Osteoblast (primary cell): ENCODE measurements at regions not wholly inside any gene's neighbourhood (a gene's known extent, or its start where the extent isn't known, plus 50 kb on each side); places are given as distances from the start of the nearest gene placed in this dataset.

Experiments used
- DNase-seq: peaks from one replicate; pipeline ENCODE4 v3.0.0; 2011; ENCODE audit warnings: low spot score, mixed read lengths; ENCODE audit not compliant: insufficient read length; ENCODE audit errors: missing footprints
- H2AFZ ChIP-seq: 2 replicates; pipeline ENCODE4 v1.6.0; 2011; ENCODE audit warnings: mild to moderate bottlenecking, low read length
- H3K27ac ChIP-seq: 2 replicates; pipeline ENCODE4 v1.5.1; 2011; ENCODE audit warnings: mild to moderate bottlenecking, low read depth, low read length, moderate library complexity
- H3K27me3 ChIP-seq: 2 replicates; pipeline ENCODE4 v1.6.0; 2012; ENCODE audit warnings: mild to moderate bottlenecking, control low read depth, inconsistent platforms, low read length, moderate library complexity; ENCODE audit not compliant: insufficient read depth
- H3K36me3 ChIP-seq: 2 replicates; pipeline ENCODE4 v1.5.1; 2011; ENCODE audit warnings: mild to moderate bottlenecking, low read length, control low read depth, moderate library complexity; ENCODE audit not compliant: insufficient read depth
- H3K4me1 ChIP-seq: 2 replicates; pipeline ENCODE4 v1.5.1; 2011; ENCODE audit warnings: mild to moderate bottlenecking, low read length, control low read depth, moderate library complexity; ENCODE audit not compliant: insufficient read depth
- H3K4me2 ChIP-seq: 2 replicates; pipeline ENCODE4 v1.6.0; 2011; ENCODE audit warnings: mild to moderate bottlenecking, low read length; ENCODE audit not compliant: insufficient read depth
- H3K4me3 ChIP-seq: fragments of 200-600 bp; sonication (generic); 3 replicates; pipeline ENCODE4 v1.5.1; 2012; ENCODE audit warnings: mild to moderate bottlenecking, low read length, inconsistent platforms; ENCODE audit not compliant: insufficient read depth
- H3K79me2 ChIP-seq: 2 replicates; pipeline ENCODE4 v1.6.0; 2012; ENCODE audit warnings: mild to moderate bottlenecking, low read length, control low read depth, inconsistent platforms; ENCODE audit not compliant: insufficient read depth
- H3K9me3 ChIP-seq: 2 replicates; pipeline ENCODE4 v1.5.1; 2011; ENCODE audit warnings: low read depth, low read length, control low read depth
- H4K20me1 ChIP-seq: 2 replicates; pipeline ENCODE4 v1.6.0; 2012; ENCODE audit warnings: mild to moderate bottlenecking, low read length, control low read depth; ENCODE audit not compliant: insufficient read depth
- TF ChIP-seq, protein P1 (sequence below): IDR thresholded peaks from 2 replicates; pipeline ENCODE4 v1.5.1; 2011; ENCODE audit warnings: mild to moderate bottlenecking, low read depth, low read length, moderate library complexity; ENCODE audit errors: extremely low read depth

DNA sequence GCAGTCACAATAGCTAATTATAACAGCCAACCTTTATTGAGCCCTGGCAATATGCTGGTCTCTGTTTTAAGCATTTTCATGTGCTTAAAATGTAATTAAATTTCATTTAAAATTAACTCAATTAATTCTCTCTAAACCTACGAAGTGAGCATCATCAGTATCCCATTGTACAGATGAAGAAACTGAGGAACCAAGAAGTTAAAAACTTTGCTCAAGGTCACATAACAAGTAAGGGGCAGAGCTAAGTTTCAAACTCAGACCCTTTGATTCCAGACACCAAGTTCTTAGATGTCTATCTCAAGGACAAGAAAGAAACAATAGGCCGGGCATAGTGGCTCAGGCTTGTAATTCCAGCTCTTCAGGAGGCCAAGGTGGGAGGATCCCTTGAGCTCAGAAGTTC is 55.9 kb upstream of the NFKB1 start:
- Histone ChIP-seq H3K4me1 (no peaks in the 10 kb centered on the region), H3K79me2 (no peaks in the 10 kb centered on the region), H3K27ac (no peak overlapping the region), H3K27me3 (no peaks in the 10 kb centered on the region), H3K4me2 (no peak overlapping the region), H2AFZ (no peak overlapping the region), H3K36me3 (no peaks in the 10 kb centered on the region), H3K4me3 (no peak overlapping the region), H4K20me1 (no peaks in the 10 kb centered on the region), H3K9me3 (no peaks in the 10 kb centered on the region)
- TF ChIP-seq, protein P1, sequence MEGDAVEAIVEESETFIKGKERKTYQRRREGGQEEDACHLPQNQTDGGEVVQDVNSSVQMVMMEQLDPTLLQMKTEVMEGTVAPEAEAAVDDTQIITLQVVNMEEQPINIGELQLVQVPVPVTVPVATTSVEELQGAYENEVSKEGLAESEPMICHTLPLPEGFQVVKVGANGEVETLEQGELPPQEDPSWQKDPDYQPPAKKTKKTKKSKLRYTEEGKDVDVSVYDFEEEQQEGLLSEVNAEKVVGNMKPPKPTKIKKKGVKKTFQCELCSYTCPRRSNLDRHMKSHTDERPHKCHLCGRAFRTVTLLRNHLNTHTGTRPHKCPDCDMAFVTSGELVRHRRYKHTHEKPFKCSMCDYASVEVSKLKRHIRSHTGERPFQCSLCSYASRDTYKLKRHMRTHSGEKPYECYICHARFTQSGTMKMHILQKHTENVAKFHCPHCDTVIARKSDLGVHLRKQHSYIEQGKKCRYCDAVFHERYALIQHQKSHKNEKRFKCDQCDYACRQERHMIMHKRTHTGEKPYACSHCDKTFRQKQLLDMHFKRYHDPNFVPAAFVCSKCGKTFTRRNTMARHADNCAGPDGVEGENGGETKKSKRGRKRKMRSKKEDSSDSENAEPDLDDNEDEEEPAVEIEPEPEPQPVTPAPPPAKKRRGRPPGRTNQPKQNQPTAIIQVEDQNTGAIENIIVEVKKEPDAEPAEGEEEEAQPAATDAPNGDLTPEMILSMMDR: no peak
- DNase-seq: no peak

DNA sequence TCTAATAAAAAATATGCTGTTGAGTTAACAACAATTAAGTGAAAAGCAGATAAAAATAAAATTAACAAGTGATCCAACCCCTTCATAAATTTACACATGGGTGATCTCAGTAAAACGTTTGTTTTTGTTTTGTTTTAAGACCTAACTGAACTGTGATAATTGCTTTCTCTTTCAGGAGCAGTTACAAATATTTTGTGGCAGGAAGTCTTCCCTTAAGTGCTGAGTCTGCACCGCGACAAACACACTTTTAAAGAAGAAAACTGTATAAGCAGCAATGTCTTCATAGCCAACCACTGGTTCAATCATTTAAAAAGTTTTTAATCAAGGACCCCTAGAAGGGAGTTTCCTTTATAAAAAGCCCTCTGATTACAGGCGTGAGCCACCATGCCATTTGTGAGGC is 53.7 kb upstream of the NFKB1 start:
- H3K4me1 ChIP-seq: no peaks in the 10 kb centered on the region
- DNase-seq: no peak
- H3K4me3 ChIP-seq: no peak overlapping the region
- H4K20me1 ChIP-seq: no peaks in the 10 kb centered on the region
- H3K27ac ChIP-seq: no peak overlapping the region
- TF ChIP-seq, protein P1: no peak
- H3K4me2 ChIP-seq: no peak overlapping the region
- no peaks in the 10 kb centered on the region for H3K79me2 ChIP-seq
- no peak overlapping the region for H2AFZ ChIP-seq
- no peaks in the 10 kb centered on the region for H3K9me3 ChIP-seq
- H3K36me3 ChIP-seq: no peaks in the 10 kb centered on the region
- no peaks in the 10 kb centered on the region for H3K27me3 ChIP-seq

- Histone ChIP-seq H3K36me3 (no peaks in the 10 kb centered on the region), H3K27ac (no peak overlapping the region), H3K4me2 (no peak overlapping the region), H3K79me2 (no peaks in the 10 kb centered on the region), H2AFZ (no peak overlapping the region), H3K4me3 (no peak overlapping the region), H3K27me3 (no peaks in the 10 kb centered on the region), H4K20me1 (no peaks in the 10 kb centered on the region), H3K4me1 (no peaks in the 10 kb centered on the region), H3K9me3 (no peaks in the 10 kb centered on the region)
- DNase-seq: peak; percentile 35
- TF ChIP-seq, protein P1: peak; percentile 57
Observed at GRCh38 chr4:102449751-102450352, 51.3 kb upstream of the NFKB1 start.

DNA sequence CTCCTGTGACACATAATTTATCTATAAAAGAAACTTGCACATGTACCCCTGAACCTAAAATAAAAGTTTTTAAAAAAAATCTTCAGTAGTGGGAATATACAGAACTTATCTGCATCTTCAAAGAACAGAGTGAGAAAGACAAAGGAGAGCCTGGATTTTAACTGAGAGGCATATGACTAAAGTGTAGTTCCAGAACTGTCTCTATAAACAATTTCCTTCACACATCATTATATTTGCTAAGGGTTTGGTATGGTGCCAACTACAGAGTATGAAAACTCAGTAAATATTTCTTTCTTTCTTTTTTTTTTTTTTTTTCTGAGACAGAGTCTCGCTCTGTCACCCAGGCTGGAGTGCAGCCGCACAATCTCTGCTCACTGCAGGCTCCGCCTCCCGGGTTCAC is 49.9 kb upstream of the NFKB1 start:
- peaks cover 3% of the 10 kb centered on the region for H3K27me3 ChIP-seq
- no peaks in the 10 kb centered on the region for H3K36me3 ChIP-seq
- TF ChIP-seq, protein P1: no peak
- H3K27ac ChIP-seq: no peak overlapping the region
- H3K79me2 ChIP-seq: no peaks in the 10 kb centered on the region
- no peak overlapping the region for H3K4me2 ChIP-seq
- no peaks in the 10 kb centered on the region for H3K9me3 ChIP-seq
- no peaks in the 10 kb centered on the region for H4K20me1 ChIP-seq
- no peak overlapping the region for H2AFZ ChIP-seq
- H3K4me1 ChIP-seq: no peaks in the 10 kb centered on the region
- no peak overlapping the region for H3K4me3 ChIP-seq
- DNase-seq: no peak
